HG02759 (cell line): ENCODE measurements at regions not wholly inside any gene's neighbourhood (a gene's known extent, or its start where the extent isn't known, plus 50 kb on each side); places are given as distances from the start of the nearest gene placed in this dataset.
"Not testable (repeated sequence)": the region's sequence is repeated elsewhere in the genome, so short reads cannot be mapped to it uniquely, and the experiment has no call there.

ENCODE experiments used
- ATAC-seq: cut with Tn5 transposase; IDR thresholded peaks from one replicate; pipeline ENCODE4 v1.9.1; 2021; ENCODE audit warnings: mild to moderate bottlenecking, moderate library complexity; ENCODE audit not compliant: unreplicated experiment

DNA sequence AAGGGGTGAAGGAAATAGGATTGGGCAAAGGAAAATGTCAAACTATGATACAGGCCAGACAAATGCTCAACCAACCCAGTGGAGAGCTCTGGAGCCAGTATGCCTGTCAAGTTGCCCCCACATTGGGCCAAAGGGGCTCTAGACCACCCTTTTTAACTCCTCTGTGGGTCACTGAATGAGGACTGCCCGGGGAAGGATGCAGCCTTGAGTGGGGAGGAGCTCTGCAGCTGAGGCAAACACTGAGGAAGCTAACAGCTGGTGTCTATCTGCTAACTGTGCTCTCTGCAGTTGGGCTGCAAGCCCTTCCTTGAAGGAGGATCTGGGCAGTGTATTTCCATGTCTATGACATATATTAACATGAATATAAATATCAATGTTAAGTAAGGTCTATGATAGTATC is 98.4 kb upstream of the PRSS16 start:
- no peak for ATAC-seq

GRCh38 chr6:27154696-27155095 is 92.8 kb upstream of the PRSS16 start:
- no peak for ATAC-seq

DNA sequence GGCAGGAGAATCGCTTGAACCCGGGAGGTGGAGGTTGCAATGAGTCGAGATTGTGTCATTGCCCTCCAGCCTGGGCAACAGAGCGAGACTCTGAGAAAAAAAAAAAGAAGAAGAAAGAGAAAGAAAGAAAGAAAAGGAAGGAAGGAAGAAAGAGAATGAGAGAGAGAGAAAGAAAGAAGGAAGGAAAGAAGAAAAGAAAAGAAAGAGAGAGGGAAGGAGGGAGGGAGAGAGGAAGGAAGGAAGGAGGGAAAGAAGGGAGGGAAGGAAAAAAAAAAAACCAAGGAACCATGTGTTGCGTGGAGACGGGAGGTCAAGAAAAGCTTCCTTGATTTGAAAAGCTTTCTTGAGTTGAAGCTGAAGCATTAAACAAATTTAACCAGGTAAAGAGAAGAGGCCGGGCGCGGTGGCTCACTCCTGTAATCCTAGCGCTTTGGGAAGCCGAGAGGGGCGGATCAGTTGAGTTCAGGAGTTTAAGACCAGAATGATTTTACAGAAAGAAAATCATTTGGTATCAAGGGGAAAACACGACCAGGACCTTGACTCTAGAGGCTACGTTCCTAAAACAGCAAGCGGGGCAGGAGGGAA is 90.5 kb upstream of the PRSS16 start:
- ATAC-seq, result no peak

DNA sequence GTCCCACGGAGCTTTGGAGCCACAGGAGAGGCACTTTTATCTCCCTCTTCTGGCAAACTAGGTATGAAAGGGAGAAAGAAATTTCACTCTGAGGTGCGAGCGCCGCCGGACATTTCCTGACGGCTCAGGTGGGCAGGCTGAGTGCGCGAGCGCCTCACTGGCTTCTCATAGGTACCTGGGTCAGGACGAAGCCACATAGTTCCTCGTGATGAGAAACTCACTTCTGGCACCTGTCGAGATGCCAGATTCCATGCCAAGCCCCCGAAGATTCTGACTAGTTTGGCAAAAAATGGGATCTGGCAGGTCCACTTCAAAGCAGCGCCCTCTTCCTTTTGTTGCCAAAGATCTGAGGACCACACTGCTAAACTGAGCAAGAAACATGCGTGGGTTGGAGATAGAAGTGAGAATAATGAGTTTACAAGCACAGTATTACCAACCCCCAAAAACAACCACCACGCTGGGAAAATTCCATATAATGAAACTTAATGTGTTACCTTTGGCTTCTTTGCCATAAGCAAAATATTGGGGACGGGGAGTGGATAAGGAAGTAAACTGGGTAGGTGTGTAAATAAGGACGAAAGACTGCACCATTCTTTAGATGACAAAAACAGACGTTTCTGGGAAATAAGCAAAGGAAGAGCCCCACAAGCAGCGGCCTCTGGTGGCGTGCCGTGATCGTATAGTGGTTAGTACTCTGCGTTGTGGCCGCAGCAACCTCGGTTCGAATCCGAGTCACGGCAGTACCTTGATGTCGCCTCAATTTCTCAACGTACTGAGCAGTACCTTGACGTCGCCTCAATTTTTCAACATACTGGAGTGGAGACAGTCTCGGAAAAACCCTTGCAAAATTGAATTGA is 89.8 kb upstream of the PRSS16 start:
- ATAC-seq, result peak; percentile 69

DNA sequence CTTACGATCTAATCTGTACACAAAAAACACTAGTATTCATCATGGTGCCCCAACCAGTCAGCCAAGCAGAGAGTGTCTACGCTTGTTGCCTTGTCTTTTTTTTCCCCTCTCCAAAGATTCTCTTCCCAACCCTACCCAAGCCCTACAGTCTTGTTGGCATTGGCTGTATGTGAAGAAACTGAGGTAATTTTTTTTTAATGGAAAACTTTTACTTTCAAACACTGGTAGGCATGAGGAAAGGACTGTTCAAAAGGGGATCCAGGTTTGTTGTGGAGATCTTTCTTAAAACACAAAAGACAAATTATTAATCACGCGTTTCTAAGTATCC is 89.2 kb upstream of the PRSS16 start:
- ATAC-seq, result no peak

DNA sequence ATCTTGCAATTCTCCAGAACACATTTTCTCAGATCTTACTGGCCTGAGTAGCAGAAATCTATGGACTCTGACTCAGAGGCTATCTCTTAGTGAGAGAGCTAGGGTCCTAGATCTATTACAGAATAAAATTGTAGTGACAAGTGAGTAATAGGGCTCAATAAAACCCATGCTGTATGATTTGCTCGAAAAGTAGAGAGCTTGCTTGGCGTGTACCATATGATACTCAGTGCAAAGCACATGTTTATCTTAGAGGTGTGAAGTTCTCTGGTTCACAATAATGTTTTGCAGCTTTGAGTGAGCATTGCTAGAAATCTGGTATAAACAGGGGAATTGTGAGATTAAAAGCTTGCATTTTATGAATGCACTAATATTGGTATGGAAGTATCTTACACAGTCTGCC is 87.8 kb upstream of the PRSS16 start:
- ATAC-seq, result no peak

DNA sequence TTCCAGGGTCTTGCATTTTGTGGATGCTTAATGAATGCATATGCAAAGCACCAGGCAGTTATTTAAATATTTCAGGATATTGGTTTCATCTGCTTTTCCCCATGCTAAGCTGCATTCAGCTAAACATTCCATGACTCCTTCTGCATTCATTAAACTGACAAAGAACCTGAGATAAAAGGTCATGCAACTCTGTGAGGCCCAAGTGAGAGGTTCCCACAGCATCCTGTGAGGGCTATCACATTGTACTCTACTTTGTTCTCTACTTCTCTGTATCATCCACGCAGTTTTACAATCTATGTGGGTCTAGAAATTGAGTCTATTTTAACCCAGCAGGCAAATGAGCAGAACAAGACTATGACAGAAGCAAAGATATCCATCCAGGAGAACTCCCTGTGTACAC is 86.4 kb upstream of the PRSS16 start:
- no peak for ATAC-seq

DNA sequence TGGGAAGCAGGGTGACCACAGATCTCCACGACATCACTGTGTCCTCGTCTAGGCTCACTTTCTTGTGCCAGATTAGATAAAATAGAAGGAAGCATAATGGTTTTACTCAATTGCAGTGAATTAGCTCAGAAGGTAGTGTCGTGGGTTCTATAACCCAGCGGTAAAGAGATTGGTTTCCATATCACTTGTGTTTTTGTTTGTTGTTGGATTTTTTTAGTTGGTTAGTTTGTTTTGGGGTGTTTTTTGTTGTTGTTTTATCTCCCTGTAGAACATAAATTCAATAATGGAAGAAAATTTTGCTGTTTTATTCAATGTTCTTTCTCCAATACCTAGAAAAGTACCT is 85.9 kb upstream of the PRSS16 start:
- ATAC-seq, result no peak

GRCh38 chr6:27161946-27162603 is 85.4 kb upstream of the PRSS16 start:
- ATAC-seq, result no peak

DNA sequence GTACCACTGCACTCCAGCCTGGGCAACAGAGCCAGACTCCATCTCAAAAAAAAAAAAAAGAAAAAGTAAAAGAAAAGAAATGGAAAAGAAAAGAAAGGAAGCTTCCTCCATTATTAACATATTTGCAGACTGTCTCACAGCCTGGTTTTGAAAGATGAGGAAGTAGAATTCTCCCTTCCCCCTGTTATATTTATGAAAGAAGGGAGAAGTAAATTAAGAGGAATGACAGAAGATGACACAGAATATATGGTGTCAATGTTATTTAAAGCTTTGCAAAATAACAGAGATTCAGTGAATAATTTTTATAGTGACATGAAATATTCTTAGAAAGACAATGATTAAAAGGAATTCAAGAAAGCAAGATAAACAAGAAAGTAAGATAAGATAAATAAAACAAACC is 83.7 kb upstream of the PRSS16 start:
- ATAC-seq, result no peak

GRCh38 chr6:27168108-27168507 is 79.4 kb upstream of the PRSS16 start:
- no peak for ATAC-seq

GRCh38 chr6:27168586-27169443 is 78.7 kb upstream of the PRSS16 start:
- no peak for ATAC-seq

- not testable (repeated sequence) for ATAC-seq
Observed at GRCh38 chr6:27172524-27173231, 74.8 kb upstream of the PRSS16 start.

GRCh38 chr6:27173232-27173601 is 74.3 kb upstream of the PRSS16 start:
- not testable (repeated sequence) for ATAC-seq

DNA sequence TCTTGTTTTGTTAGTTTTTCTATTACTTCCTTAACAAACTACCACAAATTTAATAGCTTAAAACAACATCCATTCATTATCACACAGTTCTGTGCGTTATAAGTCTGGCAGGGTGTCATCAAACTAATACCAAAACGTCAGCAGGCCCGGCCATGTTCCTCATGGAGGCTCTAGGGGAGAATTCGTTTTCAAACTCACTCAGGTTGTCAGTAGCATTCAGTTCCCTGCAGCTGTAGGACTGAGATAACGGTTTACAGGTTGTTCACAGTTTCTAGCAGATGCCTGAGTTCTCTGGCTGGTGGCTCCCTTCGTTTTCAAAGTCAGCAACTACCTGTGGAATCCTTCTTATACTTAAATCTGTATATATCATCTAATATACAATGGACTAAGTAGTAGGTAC is 72.5 kb upstream of the PRSS16 start:
- ATAC-seq, result no peak

GRCh38 chr6:27176096-27176495 is 71.4 kb upstream of the PRSS16 start:
- ATAC-seq, result no peak

- ATAC-seq, result no peak
Observed at GRCh38 chr6:27176523-27177484, 70.7 kb upstream of the PRSS16 start.

- peak; percentile 79 for ATAC-seq
Observed at GRCh38 chr6:27177485-27178406, 69.8 kb upstream of the PRSS16 start.

DNA sequence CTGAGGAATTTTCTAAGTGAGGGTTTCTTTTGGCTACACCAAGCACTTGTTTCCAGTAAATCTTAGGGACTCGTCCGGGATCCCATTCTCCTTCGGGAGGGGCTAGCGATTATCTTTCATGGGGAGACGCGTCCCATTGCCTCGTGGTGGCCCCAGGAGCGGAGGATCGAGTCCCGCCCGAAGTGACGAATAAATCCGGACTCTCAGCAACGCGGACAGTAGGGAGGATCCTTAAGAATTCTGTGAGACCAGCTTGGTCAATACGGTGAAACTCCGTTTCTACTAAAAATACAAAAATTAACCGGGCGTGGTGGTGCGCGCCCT is 69.1 kb upstream of the PRSS16 start:
- ATAC-seq, result peak; percentile 13
